Neutrophil (primary cell): ENCODE measurements at regions not wholly inside any gene's neighbourhood (a gene's known extent, or its start where the extent isn't known, plus 50 kb on each side); places are given as distances from the start of the nearest gene placed in this dataset.

Experiments
- H3K27ac ChIP-seq: fragments of 200-600 bp; sonication (generic); 2 replicates; pipeline ENCODE4 v1.5.1; 2016; ENCODE audit warnings: mild to moderate bottlenecking, moderate library complexity
- H3K27me3 ChIP-seq: fragments of 200-600 bp; sonication (generic); 2 replicates; pipeline ENCODE4 v1.6.0; 2016; ENCODE audit warnings: mild to moderate bottlenecking
- H3K36me3 ChIP-seq: fragments of 200-600 bp; sonication (generic); 2 replicates; pipeline ENCODE4 v1.5.1; 2017
- H3K4me1 ChIP-seq, 2 experiments: fragments of 200-600 bp in 1 of 2; sonication (generic) in 1 of 2; 1 replicate in 1 of 2; 2 replicates in 1 of 2; pipeline versions ENCODE4 v1.5.1 to v1.6.1; 2013 to 2016; ENCODE audit warnings: low read depth in 1 of 2, low read length in 1 of 2, mild to moderate bottlenecking in 1 of 2, moderate library complexity in 1 of 2; ENCODE audit not compliant: control insufficient read depth in 1 of 2, insufficient read depth in 1 of 2
- H3K4me3 ChIP-seq, 2 experiments: fragments of 200-600 bp in 1 of 2; sonication (generic) in 1 of 2; 1 replicate in 1 of 2; 2 replicates in 1 of 2; pipeline ENCODE4 v1.5.1; 2013 to 2016; ENCODE audit warnings: low read depth in 1 of 2, low read length in 1 of 2, mild to moderate bottlenecking in 1 of 2, moderate library complexity in 1 of 2
- H3K9me3 ChIP-seq: fragments of 200-600 bp; sonication (generic); 2 replicates; pipeline ENCODE4 v1.5.1; 2016
- CTCF ChIP-seq: fragments of 200-600 bp; sonication (generic); IDR thresholded peaks from 2 replicates; pipeline ENCODE4 v1.5.1; 2016; ENCODE audit warnings: antibody characterized with exemption

GRCh38 chr4:124555959-124556358 is 156.6 kb downstream of the ANKRD50 start:
- H3K4me1 ChIP-seq, result no peaks in the 10 kb centered on the region
- H3K27ac ChIP-seq, result no peak overlapping the region
- no peaks in the 10 kb centered on the region for H3K27me3 ChIP-seq
- no peaks in the 10 kb centered on the region for H3K36me3 ChIP-seq
- H3K9me3 ChIP-seq, result no peaks in the 10 kb centered on the region
- TF ChIP-seq CTCF, result no peak
- no peak overlapping the region for H3K4me3 ChIP-seq

- no peaks in the 10 kb centered on the region for H3K27me3 ChIP-seq
- H3K36me3 ChIP-seq, result no peaks in the 10 kb centered on the region
- H3K27ac ChIP-seq, result no peak overlapping the region
- H3K4me3 ChIP-seq, result no peak overlapping the region
- TF ChIP-seq CTCF, result no peak
- H3K4me1 ChIP-seq, result no peaks in the 10 kb centered on the region
- H3K9me3 ChIP-seq, result no peaks in the 10 kb centered on the region
Measured at GRCh38 chr4:124564121-124564520, 148.4 kb downstream of the ANKRD50 start.

GRCh38 chr4:124565371-124565770 is 147.2 kb downstream of the ANKRD50 start:
- no peaks in the 10 kb centered on the region for H3K27me3 ChIP-seq
- H3K36me3 ChIP-seq, result no peaks in the 10 kb centered on the region
- H3K9me3 ChIP-seq, result no peaks in the 10 kb centered on the region
- no peak overlapping the region for H3K27ac ChIP-seq
- TF ChIP-seq CTCF, result no peak
- no peak overlapping the region for H3K4me3 ChIP-seq
- H3K4me1 ChIP-seq, result no peaks in the 10 kb centered on the region

GRCh38 chr4:124566030-124566429 is 146.5 kb downstream of the ANKRD50 start:
- H3K36me3 ChIP-seq, result no peaks in the 10 kb centered on the region
- no peaks in the 10 kb centered on the region for H3K4me1 ChIP-seq
- H3K4me3 ChIP-seq, result no peak overlapping the region
- no peaks in the 10 kb centered on the region for H3K9me3 ChIP-seq
- H3K27me3 ChIP-seq, result no peaks in the 10 kb centered on the region
- H3K27ac ChIP-seq, result no peak overlapping the region
- TF ChIP-seq CTCF, result no peak

GRCh38 chr4:124573056-124573455 is 139.5 kb downstream of the ANKRD50 start:
- Histone ChIP-seq H3K9me3 (no peaks in the 10 kb centered on the region), H3K36me3 (no peaks in the 10 kb centered on the region), H3K27me3 (no peaks in the 10 kb centered on the region), H3K27ac (no peak overlapping the region), H3K4me1 (no peaks in the 10 kb centered on the region), H3K4me3 (no peak overlapping the region)
- no peak for TF ChIP-seq CTCF

- no peaks in the 10 kb centered on the region for H3K36me3 ChIP-seq
- H3K4me1 ChIP-seq, result no peaks in the 10 kb centered on the region
- H3K27ac ChIP-seq, result no peak overlapping the region
- H3K4me3 ChIP-seq, result no peak overlapping the region
- TF ChIP-seq CTCF, result no peak
- no peaks in the 10 kb centered on the region for H3K9me3 ChIP-seq
- no peaks in the 10 kb centered on the region for H3K27me3 ChIP-seq
Measured at GRCh38 chr4:124579896-124580295, 132.6 kb downstream of the ANKRD50 start.
